ENCODE measurements at regions not wholly inside any gene's neighbourhood (a gene's known extent, or its start where the extent isn't known, plus 50 kb on each side); places are given as distances from the start of the nearest gene placed in this dataset.

GRCh38 chr16:79265196-79265595 lies 335.3 kb downstream of the MAF start:
- Histone ChIP-seq H3K79me2 (replicated peaks; ENCODE audit: insufficient read depth) (no peaks in the 10 kb centered on the region), H3K9me2 (ENCODE audit: insufficient read depth) (peaks cover 33% of the 10 kb centered on the region), H3K27me3 (ENCODE audit: insufficient read depth) (no peaks in the 10 kb centered on the region), H3K4me1 (ENCODE audit: insufficient read depth) (0 out of 2 replicates have a peak, but pooled peaks cover 7% of the 10 kb centered on the region), H3K4me3 (no peak overlapping the region), H2AFZ (no peak overlapping the region), H4K20me1 (replicated peaks; ENCODE audit: insufficient read depth) (no peaks in the 10 kb centered on the region), H3K27ac (ENCODE audit: low read depth) (no peak overlapping the region), H3K36me3 (ENCODE audit: insufficient read depth) (no peaks in the 10 kb centered on the region), H3F3A (replicated peaks; ENCODE audit: low read depth) (no peaks in the 10 kb centered on the region), H3K4me2 (no peak overlapping the region)
- no peak for DNase-seq (ENCODE audit: low spot score)
- no peak for TF ChIP-seq ZNF462 (CRISPR knock-in tag; IDR thresholded peaks at IDR 0.05)
- no peak for TF ChIP-seq ZNF114 (CRISPR knock-in tag; IDR thresholded peaks at IDR 0.05)
- TF ChIP-seq JUNB (IDR thresholded peaks at IDR 0.05; ENCODE audit: unreplicated experiment): no peak
- no peak for TF ChIP-seq CTCF (conservative IDR thresholded peaks at IDR 0.05; ENCODE audit: low read depth in 2 of 2)
- Mint-ChIP-seq H3K4me1 (peaks cover 13% of the 10 kb centered on the region), H3K27ac (no peak overlapping the region), H3K36me3 (ENCODE audit: low read depth) (no peaks in the 10 kb centered on the region), H3K27me3 (ENCODE audit: insufficient read depth, low read depth, poor library complexity) (peaks cover 6% of the 10 kb centered on the region), H3K4me3 (no peak overlapping the region), H3K9me3 (no peaks in the 10 kb centered on the region)
- no peak for ATAC-seq
